Spleen (tissue), 11 donors: ENCODE measurements at regions not wholly inside any gene's neighbourhood (a gene's known extent, or its start where the extent isn't known, plus 50 kb on each side); places are given as distances from the start of the nearest gene placed in this dataset.

Source experiments
- DNase-seq: peaks from one replicate; pipeline ENCODE4 v3.0.0-alpha.2; 2020
- H3K27ac ChIP-seq, 8 donors: fragments of 200-600 bp; sonication (generic) in 7 of 8; 1 replicate in 4 of 8; 2 replicates in 4 of 8; pipeline versions ENCODE4 v1.5.0 to v1.8.0; 2016 to 2021; ENCODE audit warnings: inconsistent platforms in 4 of 8, mild to moderate bottlenecking in 4 of 8, moderate library complexity in 1 of 8
- H3K27me3 ChIP-seq, 7 donors: fragments of 200-600 bp; sonication (generic) in 6 of 7; replicated peaks in 1 of 7; 1 replicate in 4 of 7; 2 replicates in 3 of 7; pipeline versions ENCODE4 v1.5.0 to v1.8.0; 2016 to 2021; ENCODE audit warnings: inconsistent platforms in 3 of 7, mild to moderate bottlenecking in 1 of 7
- H3K36me3 ChIP-seq, 6 donors: fragments of 200-600 bp; sonication (generic) in 5 of 6; 1 replicate in 4 of 6; 2 replicates in 2 of 6; pipeline versions ENCODE4 v1.5.0 to v1.8.0; 2016 to 2021; ENCODE audit warnings: inconsistent platforms in 2 of 6
- H3K4me1 ChIP-seq, 6 donors: fragments of 200-600 bp; sonication (generic) in 5 of 6; 1 replicate in 3 of 6; 2 replicates in 3 of 6; pipeline versions ENCODE4 v1.5.0 to v1.8.0; 2016 to 2021; ENCODE audit warnings: inconsistent platforms in 3 of 6
- H3K4me3 ChIP-seq, 8 donors: fragments of 200-600 bp; sonication (generic) in 7 of 8; 1 replicate in 4 of 8; 2 replicates in 4 of 8; pipeline versions ENCODE4 v1.5.0 to v1.8.0; 2016 to 2021; ENCODE audit warnings: inconsistent platforms in 4 of 8, mild to moderate bottlenecking in 4 of 8, moderate library complexity in 2 of 8
- H3K9me3 ChIP-seq, 8 donors: fragments of 200-600 bp; sonication (generic) in 7 of 8; 1 replicate in 4 of 8; 2 replicates in 4 of 8; pipeline versions ENCODE4 v1.5.0 to v1.8.0; 2016 to 2021; ENCODE audit warnings: inconsistent platforms in 4 of 8
- CTCF ChIP-seq, 11 experiments: fragments of 200-600 bp in 7 of 11; fragments of 450-650 bp in 4 of 11; sonication (generic) in 4 of 11; IDR thresholded peaks in 8 of 11; conservative IDR thresholded peaks in 3 of 11; 1 replicate in 7 of 11; 2 replicates in 4 of 11; pipeline versions ENCODE4 v1.4.0 to v1.8.0; 2016 to 2021; ENCODE audit warnings: antibody characterized with exemption in 11 of 11, inconsistent platforms in 4 of 11, mild to moderate bottlenecking in 1 of 11
- POLR2A ChIP-seq, 3 donors: fragments of 450-650 bp; IDR thresholded peaks; one replicate each; pipeline ENCODE4 v1.5.1; 2017; ENCODE audit warnings: antibody characterized with exemption in 3 of 3, mild to moderate bottlenecking in 1 of 3
- POLR2AphosphoS5 ChIP-seq, 3 donors: sonication (generic); formaldehyde crosslinking; IDR thresholded peaks; one replicate each; pipeline ENCODE4 v1.5.1; 2017; ENCODE audit warnings: antibody characterized with exemption in 3 of 3
- WGBS, 5 donors: extraction: QIAGEN DNeasy Blood & Tissue Kit in 3 of 5; methylation state at CpG; one replicate each; pipeline versions ENCODE4 v1.1.5 to v1.1.7; 2013 to 2018; 5-methylcytosine and 5-hydroxymethylcytosine counted together
- intact Hi-C: fragments of 100-400 bp; cut with DNase I; formaldehyde crosslinking; loops from one replicate; pipeline ENCODE4 v1.15.0; 2023; ENCODE audit warnings: low total_unique reads
- donor health status: healthy with polysubstance abuse.
- donor health status: DM: no; HTN: no; CAD: no; lungs with moderate emphysema.
- donor health status: DM: no; HTN: no; CAD: no.
- donor health status: Bipolar disorder and iron deficiency.
- donor health status: healthy.
- donor health status: DM: no; HTN: no; CAD: no.
- donor health status: DM: yes; HTN: yes; CAD: no.

DNA sequence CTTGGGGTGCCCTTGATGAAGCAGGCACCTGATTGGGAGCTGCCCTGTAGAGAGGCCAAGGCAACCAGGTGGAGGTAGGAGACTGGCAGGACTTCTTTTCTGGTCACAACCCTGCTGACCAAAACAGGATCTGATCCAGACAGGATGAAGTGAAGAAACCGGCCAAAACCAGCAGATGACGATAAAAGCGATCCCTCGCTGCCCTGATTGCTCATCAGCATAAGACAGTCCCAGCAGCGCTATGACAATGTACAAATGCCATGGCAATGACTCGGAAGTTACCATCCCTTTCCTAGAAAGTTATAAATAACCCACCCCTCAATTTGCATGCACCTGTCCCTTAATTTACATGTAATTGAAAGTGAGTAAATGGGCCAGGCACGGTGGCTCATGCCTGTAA, 88.4 kb upstream of the PDE10A start:
- H3K4me3 ChIP-seq, result no peak overlapping the region
- 83 to 95% (median 87%) methylated on average over 7 of the region's 7 CpGs for WGBS, 5 donors
- no peak for DNase-seq
- intact Hi-C loops, result no loop called here
- H3K4me1 ChIP-seq, result no peaks in the 10 kb centered on the region
- no peak for TF ChIP-seq POLR2AphosphoS5 (IDR thresholded peaks at IDR 0.05)
- no peak for TF ChIP-seq POLR2A (IDR thresholded peaks at IDR 0.05)
- TF ChIP-seq CTCF (IDR thresholded peaks at IDR 0.05 in 8 of 11, conservative IDR thresholded peaks at IDR 0.05 in 3 of 11), result no peak
- no peaks in the 10 kb centered on the region for H3K27me3 ChIP-seq
- H3K9me3 ChIP-seq, result no peaks in the 10 kb centered on the region
- H3K27ac ChIP-seq, result no peak overlapping the region
- no peaks in the 10 kb centered on the region for H3K36me3 ChIP-seq

DNA sequence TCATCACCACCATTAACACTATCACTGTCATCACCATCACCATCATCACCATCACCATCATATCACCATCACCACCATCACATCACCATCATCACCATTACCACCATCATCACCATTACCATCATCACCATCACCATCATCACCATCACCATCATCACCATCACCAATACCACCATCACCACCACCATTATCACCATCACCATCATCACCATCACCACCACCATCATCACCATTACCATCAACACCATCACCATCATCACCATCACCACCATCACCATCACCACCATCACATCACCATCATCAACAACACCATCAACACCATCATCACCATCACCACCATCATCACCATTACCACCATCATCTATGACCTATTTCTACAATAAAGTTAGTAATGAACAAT, 86.1 kb upstream of the PDE10A start:
- DNase-seq, result no peak
- intact Hi-C loops, result no loop called here
- Histone ChIP-seq H3K9me3 (no peaks in the 10 kb centered on the region), H3K36me3 (no peaks in the 10 kb centered on the region), H3K4me1 (no peaks in the 10 kb centered on the region), H3K4me3 (no peak overlapping the region), H3K27ac (no peak overlapping the region), H3K27me3 (no peaks in the 10 kb centered on the region)
- TF ChIP-seq POLR2AphosphoS5 (IDR thresholded peaks at IDR 0.05) (no peak), POLR2A (IDR thresholded peaks at IDR 0.05) (no peak), CTCF (IDR thresholded peaks at IDR 0.05 in 8 of 11, conservative IDR thresholded peaks at IDR 0.05 in 3 of 11) (no peak)

GRCh38 chr6:165748390-165748789, 85.3 kb upstream of the PDE10A start:
- 73 to 79% (median 75%) methylated on average over 6 of the region's 6 CpGs for WGBS, 5 donors
- Histone ChIP-seq H3K27ac (no peak overlapping the region), H3K27me3 (no peaks in the 10 kb centered on the region), H3K36me3 (no peaks in the 10 kb centered on the region), H3K4me3 (no peak overlapping the region), H3K9me3 (no peaks in the 10 kb centered on the region), H3K4me1 (no peaks in the 10 kb centered on the region)
- intact Hi-C loops, result no loop called here
- no peak for TF ChIP-seq CTCF (IDR thresholded peaks at IDR 0.05 in 8 of 11, conservative IDR thresholded peaks at IDR 0.05 in 3 of 11)
- no peak for DNase-seq

DNA sequence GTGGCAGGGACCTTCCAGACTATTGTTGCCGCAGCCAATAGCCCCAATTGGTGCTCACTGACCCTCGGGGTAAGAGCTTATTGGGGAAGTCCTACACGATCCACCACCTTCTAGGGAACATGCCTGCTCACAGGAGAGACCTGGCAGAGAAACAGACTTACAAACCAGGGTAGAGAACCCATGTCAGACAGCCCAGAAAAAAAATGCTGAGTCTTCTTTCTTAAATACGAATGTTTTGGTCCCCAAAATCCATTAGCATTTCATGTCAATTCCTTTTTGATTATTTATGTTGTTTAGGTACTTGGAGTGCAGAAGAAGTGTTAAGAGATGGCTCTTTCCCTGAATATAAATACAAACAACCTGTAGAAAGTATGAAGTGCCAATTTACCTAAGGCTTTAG, 84.9 kb upstream of the PDE10A start:
- intact Hi-C loops, result no loop called here
- 62 to 74% (median 66%) methylated on average over 4 of the region's 4 CpGs for WGBS, 5 donors
- Histone ChIP-seq H3K9me3 (no peaks in the 10 kb centered on the region), H3K36me3 (no peaks in the 10 kb centered on the region), H3K27ac (no peak overlapping the region), H3K27me3 (no peaks in the 10 kb centered on the region), H3K4me3 (no peak overlapping the region), H3K4me1 (no peaks in the 10 kb centered on the region)
- no peak for TF ChIP-seq POLR2A (IDR thresholded peaks at IDR 0.05)
- no peak for TF ChIP-seq CTCF (IDR thresholded peaks at IDR 0.05 in 8 of 11, conservative IDR thresholded peaks at IDR 0.05 in 3 of 11)
- no peak for TF ChIP-seq POLR2AphosphoS5 (IDR thresholded peaks at IDR 0.05)
- no peak for DNase-seq
